HL-60 (cell line): ENCODE measurements at regions not wholly inside any gene's neighbourhood (a gene's known extent, or its start where the extent isn't known, plus 50 kb on each side); places are given as distances from the start of the nearest gene placed in this dataset.

Source experiments
- DNase-seq, 2 experiments: peaks; one replicate each; pipeline ENCODE4 v3.0.0-alpha.2; 2010 to 2020; ENCODE audit warnings: low read depth in 1 of 2, low spot score in 1 of 2
- H3K27ac ChIP-seq: fragments of 250-450 bp; sonication (Bioruptor Pico); replicated peaks from 2 replicates; pipeline ENCODE4 v1.5.1; 2020; ENCODE audit warnings: mild to moderate bottlenecking, moderate library complexity
- H3K27me3 ChIP-seq: fragments of 250-450 bp; sonication (Bioruptor Pico); 2 replicates; pipeline ENCODE4 v1.5.1; 2021; ENCODE audit warnings: mild to moderate bottlenecking, moderate library complexity; ENCODE audit not compliant: insufficient read depth, poor library complexity, severe bottlenecking
- H3K4me3 ChIP-seq: replicated peaks from 2 replicates; pipeline ENCODE4 v1.5.1; 2011; ENCODE audit warnings: mild to moderate bottlenecking, control low read depth, low read length; ENCODE audit not compliant: insufficient read depth
- CTCF ChIP-seq: IDR thresholded peaks from one replicate; pipeline ENCODE4 v1.5.1; 2011; ENCODE audit warnings: low read length, control low read depth, inconsistent platforms; ENCODE audit not compliant: insufficient read depth
- GABPA ChIP-seq: IDR thresholded peaks from 2 replicates; pipeline ENCODE4 v1.6.1; 2012; ENCODE audit warnings: low read depth
- POLR2AphosphoS5 ChIP-seq: IDR thresholded peaks from 2 replicates; pipeline ENCODE4 v1.6.1; 2012; ENCODE audit warnings: low read depth
- REST ChIP-seq: IDR thresholded peaks from 2 replicates; pipeline ENCODE4 v1.6.1; 2012; ENCODE audit warnings: low read depth; ENCODE audit not compliant: insufficient replicate concordance
- SPI1 ChIP-seq: IDR thresholded peaks from 2 replicates; pipeline ENCODE4 v1.6.1; 2012; ENCODE audit warnings: low read depth, mild to moderate bottlenecking, borderline replicate concordance

- H3K27ac ChIP-seq, result no peak overlapping the region
- H3K4me3 ChIP-seq, result no peak overlapping the region
- peaks cover 5% of the 10 kb centered on the region for H3K27me3 ChIP-seq
- TF ChIP-seq GABPA, result no peak
- TF ChIP-seq REST, result no peak
- no peak for DNase-seq
Observed at GRCh38 chr12:115857160-115857920, 420.2 kb downstream of the MED13L start.

GRCh38 chr12:115852054-115852453 is 425.4 kb downstream of the MED13L start:
- TF ChIP-seq POLR2AphosphoS5 (no peak), SPI1 (no peak), REST (no peak), CTCF (no peak), GABPA (no peak)
- Histone ChIP-seq H3K27ac (no peak overlapping the region), H3K4me3 (no peak overlapping the region), H3K27me3 (no peaks in the 10 kb centered on the region)
- no peak for DNase-seq

GRCh38 chr12:115850957-115851356 is 426.5 kb downstream of the MED13L start:
- no peak overlapping the region for H3K4me3 ChIP-seq
- no peak overlapping the region for H3K27ac ChIP-seq
- TF ChIP-seq POLR2AphosphoS5 (no peak), CTCF (no peak), GABPA (no peak)
- H3K27me3 ChIP-seq, result no peaks in the 10 kb centered on the region
- DNase-seq, result no peak

- DNase-seq, result no peak
- no peak for TF ChIP-seq SPI1
- no peak for TF ChIP-seq CTCF
- no peak for TF ChIP-seq REST
- no peak for TF ChIP-seq GABPA
- TF ChIP-seq POLR2AphosphoS5, result no peak
- Histone ChIP-seq H3K4me3 (no peak overlapping the region), H3K27me3 (no peaks in the 10 kb centered on the region), H3K27ac (no peak overlapping the region)
Observed at GRCh38 chr12:115849262-115849943, 428.1 kb downstream of the MED13L start.
